ENCODE measurements at regions not wholly inside any gene's neighbourhood (a gene's known extent, or its start where the extent isn't known, plus 50 kb on each side); places are given as distances from the start of the nearest gene placed in this dataset.

GRCh38 chr5:2027790-2028189, 145.1 kb upstream of the IRX4 start:
- no peak for TF ChIP-seq CTCF (IDR thresholded peaks at IDR 0.05)
- TF ChIP-seq POLR2AphosphoS5 (IDR thresholded peaks at IDR 0.05) = no peak
- TF ChIP-seq EP300 (IDR thresholded peaks at IDR 0.05) = no peak
- TF ChIP-seq POLR2A (IDR thresholded peaks at IDR 0.05) = no peak
- no peak overlapping the region for H3K27ac ChIP-seq
- no peaks in the 10 kb centered on the region for H3K9me3 ChIP-seq
- no peaks in the 10 kb centered on the region for H3K4me1 ChIP-seq
- no peak for DNase-seq
- H3K36me3 ChIP-seq = no peaks in the 10 kb centered on the region
- WGBS, 2 donors = 79 to 91% methylated on average over 2 of the region's 2 CpGs
- no peak overlapping the region for H3K4me3 ChIP-seq
- no peak for ATAC-seq (ENCODE audit: low FRiP score in 2 of 2)
- no peaks in the 10 kb centered on the region for H3K27me3 ChIP-seq

DNA sequence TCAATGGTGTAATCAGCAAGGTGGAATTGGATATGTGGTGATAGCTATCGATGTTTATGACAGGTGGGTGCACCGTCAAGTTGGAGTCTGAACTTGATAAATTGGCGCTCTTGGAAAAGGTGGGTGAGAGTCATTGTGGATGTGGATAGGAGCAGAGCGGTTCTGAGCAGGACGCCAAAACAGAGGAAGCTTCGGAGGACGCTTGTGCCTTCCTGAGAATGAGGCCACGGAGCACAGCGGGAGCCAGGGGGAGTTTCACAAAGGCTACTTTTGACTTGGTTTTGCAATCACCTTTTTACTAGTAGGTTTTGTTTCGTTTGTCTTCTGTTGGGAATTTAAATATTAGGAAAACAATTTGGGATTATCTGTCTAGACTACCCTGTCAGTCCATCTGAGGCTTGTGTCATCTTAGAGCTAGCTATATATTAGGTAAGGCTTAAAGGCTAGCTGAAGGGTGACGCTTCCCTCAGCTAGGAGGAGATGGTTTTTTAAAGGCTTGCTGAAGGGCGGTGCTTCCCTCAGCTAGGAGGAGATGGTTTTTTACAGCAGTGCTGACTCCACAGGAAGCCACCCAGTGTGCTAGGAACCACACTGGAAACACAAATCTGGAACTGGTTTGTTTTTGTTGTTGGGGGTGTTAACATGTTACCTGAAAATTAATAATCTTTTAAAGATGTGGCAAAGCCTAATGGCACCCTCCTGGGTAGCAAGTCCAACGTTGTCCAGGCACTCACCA, 142.4 kb upstream of the IRX4 start:
- Histone ChIP-seq H3K9me3 (no peaks in the 10 kb centered on the region), H3K27me3 (no peaks in the 10 kb centered on the region), H3K4me1 (no peaks in the 10 kb centered on the region), H3K4me3 (no peak overlapping the region), H3K36me3 (no peaks in the 10 kb centered on the region), H3K27ac (no peak overlapping the region)
- 69 to 72% methylated on average over 13 of the region's 13 CpGs for WGBS, 2 donors
- DNase-seq = no peak
- no peak for ATAC-seq (ENCODE audit: low FRiP score in 2 of 2)
- no peak for TF ChIP-seq CTCF (IDR thresholded peaks at IDR 0.05)
- no peak for TF ChIP-seq EP300 (IDR thresholded peaks at IDR 0.05)
- TF ChIP-seq POLR2AphosphoS5 (IDR thresholded peaks at IDR 0.05) = no peak
- TF ChIP-seq POLR2A (IDR thresholded peaks at IDR 0.05) = no peak

DNA sequence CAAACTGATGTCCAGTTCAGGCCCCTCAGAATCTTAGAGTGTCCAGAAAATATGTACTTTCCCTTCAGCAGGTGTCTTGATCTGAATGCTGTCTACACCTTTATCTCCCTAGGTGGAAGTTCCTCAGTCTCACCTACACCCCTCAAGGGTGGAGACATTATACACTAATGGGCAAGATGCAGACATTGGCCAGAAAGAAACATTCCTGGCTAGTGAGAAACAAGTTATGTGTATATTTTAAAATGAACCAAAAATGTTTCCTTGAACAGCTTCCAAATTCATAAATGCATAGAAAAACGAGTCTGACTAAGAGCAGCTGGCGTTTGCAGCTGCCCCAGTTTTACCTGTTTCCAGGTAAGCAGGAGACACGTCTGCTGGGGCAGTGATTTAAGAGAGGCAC, 140.5 kb upstream of the IRX4 start:
- Histone ChIP-seq H3K36me3 (no peaks in the 10 kb centered on the region), H3K4me3 (no peak overlapping the region), H3K27me3 (no peaks in the 10 kb centered on the region), H3K27ac (no peak overlapping the region), H3K4me1 (no peaks in the 10 kb centered on the region), H3K9me3 (no peaks in the 10 kb centered on the region)
- no peak for TF ChIP-seq POLR2AphosphoS5 (IDR thresholded peaks at IDR 0.05)
- 47 to 64% methylated on average over 3 of the region's 3 CpGs for WGBS, 2 donors
- DNase-seq (no peak), ATAC-seq (ENCODE audit: low FRiP score in 2 of 2) (no peak)

DNA sequence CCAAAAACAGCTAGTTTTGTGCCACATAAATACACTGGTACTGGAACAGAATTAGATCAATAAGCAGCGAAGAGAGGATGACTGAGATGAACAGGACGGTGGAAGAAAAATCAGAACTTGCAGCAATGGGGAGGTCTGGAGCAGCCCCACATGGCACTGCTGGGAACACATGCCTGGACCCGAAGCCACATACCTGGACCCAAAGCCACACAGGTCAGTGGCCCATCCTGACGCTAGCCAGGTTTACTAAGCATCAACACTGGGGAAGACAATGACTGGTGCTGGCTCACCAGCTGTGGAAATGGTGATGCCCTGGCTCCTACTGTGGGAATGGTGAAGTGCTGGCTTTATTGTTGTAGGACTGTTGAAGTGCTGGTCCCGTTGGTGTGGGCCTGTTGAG, 139.7 kb upstream of the IRX4 start:
- no peaks in the 10 kb centered on the region for H3K27me3 ChIP-seq
- whole genome bisulfite sequencing, 2 donors = 80 to 82% methylated on average over 5 of the region's 5 CpGs
- no peak for TF ChIP-seq EP300 (IDR thresholded peaks at IDR 0.05)
- TF ChIP-seq CTCF (IDR thresholded peaks at IDR 0.05) = no peak
- no peak for TF ChIP-seq POLR2A (IDR thresholded peaks at IDR 0.05)
- TF ChIP-seq POLR2AphosphoS5 (IDR thresholded peaks at IDR 0.05) = no peak
- no peaks in the 10 kb centered on the region for H3K36me3 ChIP-seq
- H3K4me1 ChIP-seq = no peaks in the 10 kb centered on the region
- ATAC-seq (ENCODE audit: low FRiP score in 2 of 2) (peak in 1 of 2 donors; percentile 34), DNase-seq (no peak)
- H3K27ac ChIP-seq = no peak overlapping the region
- H3K4me3 ChIP-seq = no peak overlapping the region
- H3K9me3 ChIP-seq = no peaks in the 10 kb centered on the region

DNA sequence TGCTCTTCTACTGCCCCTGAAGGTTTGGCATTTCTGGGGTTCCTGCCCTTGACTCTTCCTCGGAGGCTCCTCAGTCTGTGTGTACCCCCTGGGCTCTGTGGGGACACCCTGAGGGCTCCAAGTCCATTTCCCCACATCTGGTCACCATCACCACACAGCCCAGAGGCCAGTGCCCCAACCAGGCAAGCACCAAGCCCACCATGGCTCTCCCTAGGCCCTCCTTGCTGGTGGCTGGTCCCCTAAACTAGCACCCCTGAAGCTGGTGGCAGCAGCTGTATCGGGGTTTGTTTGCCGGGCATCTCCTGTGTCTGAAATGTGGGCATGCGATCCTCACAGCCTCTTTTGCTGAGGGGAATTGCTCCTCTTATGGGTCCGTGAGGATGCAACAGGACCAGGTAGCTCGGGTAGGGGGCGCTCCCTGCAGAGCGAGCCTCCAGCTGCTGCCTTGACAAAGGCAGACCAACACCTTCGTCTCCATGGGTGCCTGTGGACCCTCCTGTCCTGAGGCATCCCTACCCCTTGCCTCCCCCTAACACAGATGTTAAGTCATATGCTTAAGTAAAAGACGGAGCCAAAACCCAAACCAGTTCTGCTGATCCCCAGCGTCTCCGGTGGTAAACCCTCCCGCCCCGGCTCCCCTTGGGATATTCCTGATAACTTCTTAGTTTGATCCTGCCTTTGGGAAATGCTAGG, 138.9 kb upstream of the IRX4 start:
- no peak for TF ChIP-seq POLR2A (IDR thresholded peaks at IDR 0.05)
- no peak for TF ChIP-seq POLR2AphosphoS5 (IDR thresholded peaks at IDR 0.05)
- TF ChIP-seq CTCF (IDR thresholded peaks at IDR 0.05) = no peak
- no peak for TF ChIP-seq EP300 (IDR thresholded peaks at IDR 0.05)
- H3K4me3 ChIP-seq = no peak overlapping the region
- 78 to 85% methylated on average over 12 to 14 of the region's 14 CpGs for WGBS, 2 donors
- H3K9me3 ChIP-seq = no peaks in the 10 kb centered on the region
- no peaks in the 10 kb centered on the region for H3K36me3 ChIP-seq
- H3K4me1 ChIP-seq = no peaks in the 10 kb centered on the region
- no peak for DNase-seq
- peak; percentile 10 to 31 for ATAC-seq (ENCODE audit: low FRiP score in 2 of 2)
- H3K27ac ChIP-seq = no peak overlapping the region
- no peaks in the 10 kb centered on the region for H3K27me3 ChIP-seq
